ENCODE measurements at regions not wholly inside any gene's neighbourhood (a gene's known extent, or its start where the extent isn't known, plus 50 kb on each side); places are given as distances from the start of the nearest gene placed in this dataset.

DNA sequence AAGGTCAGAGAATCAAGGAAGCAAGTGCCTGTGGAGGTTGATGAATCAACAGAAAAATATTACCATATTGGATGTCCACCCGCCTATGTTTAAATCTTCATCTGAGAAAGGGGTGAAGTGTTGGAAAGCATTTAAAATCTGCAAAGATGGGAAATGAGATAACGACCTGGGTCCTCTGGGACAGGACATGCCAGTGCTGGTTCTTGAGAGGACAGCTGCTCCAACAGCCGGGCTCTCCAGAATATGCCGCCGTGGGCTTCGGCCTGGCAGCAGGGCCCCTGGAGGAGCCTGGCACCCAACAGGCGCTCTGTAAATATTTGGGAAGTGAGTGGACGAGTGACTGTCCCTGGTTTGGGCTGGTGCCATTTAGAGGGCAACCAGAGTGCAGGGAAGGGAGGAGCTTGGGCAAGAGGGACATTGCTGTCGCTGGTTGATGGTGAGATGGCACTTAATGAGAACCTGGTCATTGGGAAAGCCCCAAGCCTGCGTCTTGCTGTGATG is 129.9 kb downstream of the KCNA5 start:
- Histone ChIP-seq H3K36me3 (ENCODE audit: insufficient read depth) (no peaks in the 10 kb centered on the region), H3K9me2 (ENCODE audit: insufficient read depth) (no peaks in the 10 kb centered on the region), H4K20me1 (replicated peaks; ENCODE audit: insufficient read depth) (no peaks in the 10 kb centered on the region), H3K4me3 (no peak overlapping the region), H3K4me2 (no peak overlapping the region), H3F3A (replicated peaks; ENCODE audit: low read depth) (no peaks in the 10 kb centered on the region), H3K79me2 (replicated peaks; ENCODE audit: insufficient read depth) (no peaks in the 10 kb centered on the region), H3K27ac (ENCODE audit: low read depth) (no peak overlapping the region), H2AFZ (no peak overlapping the region), H3K27me3 (ENCODE audit: insufficient read depth) (no peaks in the 10 kb centered on the region), H3K4me1 (ENCODE audit: insufficient read depth) (peaks cover 6% of the 10 kb centered on the region; the same call in 1 of the 2 replicates)
- H3K4me1 Mint-ChIP-seq = 0 out of 3 replicates have a peak, but pooled peaks cover 3% of the 10 kb centered on the region
- ATAC-seq = no peak
- no peak for DNase-seq (ENCODE audit: low spot score)
- H3K9me3 Mint-ChIP-seq = no peaks in the 10 kb centered on the region
- peaks cover 3% of the 10 kb centered on the region for H3K27me3 Mint-ChIP-seq (ENCODE audit: insufficient read depth, low read depth, poor library complexity)
- no peaks in the 10 kb centered on the region for H3K36me3 Mint-ChIP-seq (ENCODE audit: low read depth)
- TF ChIP-seq, protein P1, sequence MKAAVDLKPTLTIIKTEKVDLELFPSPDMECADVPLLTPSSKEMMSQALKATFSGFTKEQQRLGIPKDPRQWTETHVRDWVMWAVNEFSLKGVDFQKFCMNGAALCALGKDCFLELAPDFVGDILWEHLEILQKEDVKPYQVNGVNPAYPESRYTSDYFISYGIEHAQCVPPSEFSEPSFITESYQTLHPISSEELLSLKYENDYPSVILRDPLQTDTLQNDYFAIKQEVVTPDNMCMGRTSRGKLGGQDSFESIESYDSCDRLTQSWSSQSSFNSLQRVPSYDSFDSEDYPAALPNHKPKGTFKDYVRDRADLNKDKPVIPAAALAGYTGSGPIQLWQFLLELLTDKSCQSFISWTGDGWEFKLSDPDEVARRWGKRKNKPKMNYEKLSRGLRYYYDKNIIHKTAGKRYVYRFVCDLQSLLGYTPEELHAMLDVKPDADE (IDR thresholded peaks at IDR 0.05) = no peak
- TF ChIP-seq STAT1 (IDR thresholded peaks at IDR 0.05; ENCODE audit: unreplicated experiment) = no peak
- TF ChIP-seq ZNF114 (CRISPR knock-in tag; IDR thresholded peaks at IDR 0.05) = no peak
- TF ChIP-seq, protein P2, sequence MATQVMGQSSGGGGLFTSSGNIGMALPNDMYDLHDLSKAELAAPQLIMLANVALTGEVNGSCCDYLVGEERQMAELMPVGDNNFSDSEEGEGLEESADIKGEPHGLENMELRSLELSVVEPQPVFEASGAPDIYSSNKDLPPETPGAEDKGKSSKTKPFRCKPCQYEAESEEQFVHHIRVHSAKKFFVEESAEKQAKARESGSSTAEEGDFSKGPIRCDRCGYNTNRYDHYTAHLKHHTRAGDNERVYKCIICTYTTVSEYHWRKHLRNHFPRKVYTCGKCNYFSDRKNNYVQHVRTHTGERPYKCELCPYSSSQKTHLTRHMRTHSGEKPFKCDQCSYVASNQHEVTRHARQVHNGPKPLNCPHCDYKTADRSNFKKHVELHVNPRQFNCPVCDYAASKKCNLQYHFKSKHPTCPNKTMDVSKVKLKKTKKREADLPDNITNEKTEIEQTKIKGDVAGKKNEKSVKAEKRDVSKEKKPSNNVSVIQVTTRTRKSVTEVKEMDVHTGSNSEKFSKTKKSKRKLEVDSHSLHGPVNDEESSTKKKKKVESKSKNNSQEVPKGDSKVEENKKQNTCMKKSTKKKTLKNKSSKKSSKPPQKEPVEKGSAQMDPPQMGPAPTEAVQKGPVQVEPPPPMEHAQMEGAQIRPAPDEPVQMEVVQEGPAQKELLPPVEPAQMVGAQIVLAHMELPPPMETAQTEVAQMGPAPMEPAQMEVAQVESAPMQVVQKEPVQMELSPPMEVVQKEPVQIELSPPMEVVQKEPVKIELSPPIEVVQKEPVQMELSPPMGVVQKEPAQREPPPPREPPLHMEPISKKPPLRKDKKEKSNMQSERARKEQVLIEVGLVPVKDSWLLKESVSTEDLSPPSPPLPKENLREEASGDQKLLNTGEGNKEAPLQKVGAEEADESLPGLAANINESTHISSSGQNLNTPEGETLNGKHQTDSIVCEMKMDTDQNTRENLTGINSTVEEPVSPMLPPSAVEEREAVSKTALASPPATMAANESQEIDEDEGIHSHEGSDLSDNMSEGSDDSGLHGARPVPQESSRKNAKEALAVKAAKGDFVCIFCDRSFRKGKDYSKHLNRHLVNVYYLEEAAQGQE (IDR thresholded peaks at IDR 0.05; ENCODE audit: unreplicated experiment) = no peak
- no peak for TF ChIP-seq CREB1 (CRISPR knock-in tag; IDR thresholded peaks at IDR 0.05; ENCODE audit: low read depth)
- TF ChIP-seq ZNF331 (CRISPR knock-in tag; IDR thresholded peaks at IDR 0.05; ENCODE audit: low read depth) = no peak
- TF ChIP-seq JUNB (IDR thresholded peaks at IDR 0.05; ENCODE audit: unreplicated experiment) = no peak
- TF ChIP-seq, protein P3, sequence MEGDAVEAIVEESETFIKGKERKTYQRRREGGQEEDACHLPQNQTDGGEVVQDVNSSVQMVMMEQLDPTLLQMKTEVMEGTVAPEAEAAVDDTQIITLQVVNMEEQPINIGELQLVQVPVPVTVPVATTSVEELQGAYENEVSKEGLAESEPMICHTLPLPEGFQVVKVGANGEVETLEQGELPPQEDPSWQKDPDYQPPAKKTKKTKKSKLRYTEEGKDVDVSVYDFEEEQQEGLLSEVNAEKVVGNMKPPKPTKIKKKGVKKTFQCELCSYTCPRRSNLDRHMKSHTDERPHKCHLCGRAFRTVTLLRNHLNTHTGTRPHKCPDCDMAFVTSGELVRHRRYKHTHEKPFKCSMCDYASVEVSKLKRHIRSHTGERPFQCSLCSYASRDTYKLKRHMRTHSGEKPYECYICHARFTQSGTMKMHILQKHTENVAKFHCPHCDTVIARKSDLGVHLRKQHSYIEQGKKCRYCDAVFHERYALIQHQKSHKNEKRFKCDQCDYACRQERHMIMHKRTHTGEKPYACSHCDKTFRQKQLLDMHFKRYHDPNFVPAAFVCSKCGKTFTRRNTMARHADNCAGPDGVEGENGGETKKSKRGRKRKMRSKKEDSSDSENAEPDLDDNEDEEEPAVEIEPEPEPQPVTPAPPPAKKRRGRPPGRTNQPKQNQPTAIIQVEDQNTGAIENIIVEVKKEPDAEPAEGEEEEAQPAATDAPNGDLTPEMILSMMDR (conservative IDR thresholded peaks at IDR 0.05; ENCODE audit: low read depth in 2 of 2) = no peak
- TF ChIP-seq, protein P4, sequence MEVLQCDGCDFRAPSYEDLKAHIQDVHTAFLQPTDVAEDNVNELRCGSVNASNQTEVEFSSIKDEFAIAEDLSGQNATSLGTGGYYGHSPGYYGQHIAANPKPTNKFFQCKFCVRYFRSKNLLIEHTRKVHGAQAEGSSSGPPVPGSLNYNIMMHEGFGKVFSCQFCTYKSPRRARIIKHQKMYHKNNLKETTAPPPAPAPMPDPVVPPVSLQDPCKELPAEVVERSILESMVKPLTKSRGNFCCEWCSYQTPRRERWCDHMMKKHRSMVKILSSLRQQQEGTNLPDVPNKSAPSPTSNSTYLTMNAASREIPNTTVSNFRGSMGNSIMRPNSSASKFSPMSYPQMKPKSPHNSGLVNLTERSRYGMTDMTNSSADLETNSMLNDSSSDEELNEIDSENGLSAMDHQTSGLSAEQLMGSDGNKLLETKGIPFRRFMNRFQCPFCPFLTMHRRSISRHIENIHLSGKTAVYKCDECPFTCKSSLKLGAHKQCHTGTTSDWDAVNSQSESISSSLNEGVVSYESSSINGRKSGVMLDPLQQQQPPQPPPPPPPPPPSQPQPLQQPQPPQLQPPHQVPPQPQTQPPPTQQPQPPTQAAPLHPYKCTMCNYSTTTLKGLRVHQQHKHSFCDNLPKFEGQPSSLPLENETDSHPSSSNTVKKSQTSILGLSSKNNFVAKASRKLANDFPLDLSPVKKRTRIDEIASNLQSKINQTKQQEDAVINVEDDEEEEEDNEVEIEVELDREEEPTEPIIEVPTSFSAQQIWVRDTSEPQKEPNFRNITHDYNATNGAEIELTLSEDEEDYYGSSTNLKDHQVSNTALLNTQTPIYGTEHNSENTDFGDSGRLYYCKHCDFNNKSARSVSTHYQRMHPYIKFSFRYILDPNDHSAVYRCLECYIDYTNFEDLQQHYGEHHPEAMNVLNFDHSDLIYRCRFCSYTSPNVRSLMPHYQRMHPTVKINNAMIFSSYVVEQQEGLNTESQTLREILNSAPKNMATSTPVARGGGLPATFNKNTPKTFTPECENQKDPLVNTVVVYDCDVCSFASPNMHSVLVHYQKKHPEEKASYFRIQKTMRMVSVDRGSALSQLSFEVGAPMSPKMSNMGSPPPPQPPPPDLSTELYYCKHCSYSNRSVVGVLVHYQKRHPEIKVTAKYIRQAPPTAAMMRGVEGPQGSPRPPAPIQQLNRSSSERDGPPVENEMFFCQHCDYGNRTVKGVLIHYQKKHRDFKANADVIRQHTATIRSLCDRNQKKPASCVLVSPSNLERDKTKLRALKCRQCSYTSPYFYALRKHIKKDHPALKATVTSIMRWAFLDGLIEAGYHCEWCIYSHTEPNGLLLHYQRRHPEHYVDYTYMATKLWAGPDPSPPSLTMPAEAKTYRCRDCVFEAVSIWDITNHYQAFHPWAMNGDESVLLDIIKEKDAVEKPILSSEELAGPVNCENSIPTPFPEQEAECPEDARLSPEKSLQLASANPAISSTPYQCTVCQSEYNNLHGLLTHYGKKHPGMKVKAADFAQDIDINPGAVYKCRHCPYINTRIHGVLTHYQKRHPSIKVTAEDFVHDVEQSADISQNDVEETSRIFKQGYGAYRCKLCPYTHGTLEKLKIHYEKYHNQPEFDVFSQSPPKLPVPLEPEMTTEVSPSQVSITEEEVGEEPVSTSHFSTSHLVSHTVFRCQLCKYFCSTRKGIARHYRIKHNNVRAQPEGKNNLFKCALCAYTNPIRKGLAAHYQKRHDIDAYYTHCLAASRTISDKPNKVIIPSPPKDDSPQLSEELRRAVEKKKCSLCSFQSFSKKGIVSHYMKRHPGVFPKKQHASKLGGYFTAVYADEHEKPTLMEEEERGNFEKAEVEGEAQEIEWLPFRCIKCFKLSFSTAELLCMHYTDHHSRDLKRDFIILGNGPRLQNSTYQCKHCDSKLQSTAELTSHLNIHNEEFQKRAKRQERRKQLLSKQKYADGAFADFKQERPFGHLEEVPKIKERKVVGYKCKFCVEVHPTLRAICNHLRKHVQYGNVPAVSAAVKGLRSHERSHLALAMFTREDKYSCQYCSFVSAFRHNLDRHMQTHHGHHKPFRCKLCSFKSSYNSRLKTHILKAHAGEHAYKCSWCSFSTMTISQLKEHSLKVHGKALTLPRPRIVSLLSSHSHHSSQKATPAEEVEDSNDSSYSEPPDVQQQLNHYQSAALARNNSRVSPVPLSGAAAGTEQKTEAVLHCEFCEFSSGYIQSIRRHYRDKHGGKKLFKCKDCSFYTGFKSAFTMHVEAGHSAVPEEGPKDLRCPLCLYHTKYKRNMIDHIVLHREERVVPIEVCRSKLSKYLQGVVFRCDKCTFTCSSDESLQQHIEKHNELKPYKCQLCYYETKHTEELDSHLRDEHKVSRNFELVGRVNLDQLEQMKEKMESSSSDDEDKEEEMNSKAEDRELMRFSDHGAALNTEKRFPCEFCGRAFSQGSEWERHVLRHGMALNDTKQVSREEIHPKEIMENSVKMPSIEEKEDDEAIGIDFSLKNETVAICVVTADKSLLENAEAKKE (CRISPR knock-in tag; IDR thresholded peaks at IDR 0.05) = no peak
- no peak for TF ChIP-seq POLR2AphosphoS5 (IDR thresholded peaks at IDR 0.05; ENCODE audit: low read depth)
- TF ChIP-seq NANOG (IDR thresholded peaks at IDR 0.05; ENCODE audit: borderline replicate concordance) = no peak
- TF ChIP-seq EZH2phosphoT487 (IDR thresholded peaks at IDR 0.05; ENCODE audit: unreplicated experiment) = no peak
- TF ChIP-seq EZH2 (IDR thresholded peaks at IDR 0.05; ENCODE audit: low read depth, unreplicated experiment) = no peak
- H3K4me3 Mint-ChIP-seq = no peak overlapping the region
- no peak overlapping the region for H3K27ac Mint-ChIP-seq
